ENCODE measurements at regions not wholly inside any gene's neighbourhood (a gene's known extent, or its start where the extent isn't known, plus 50 kb on each side); places are given as distances from the start of the nearest gene placed in this dataset.

DNA sequence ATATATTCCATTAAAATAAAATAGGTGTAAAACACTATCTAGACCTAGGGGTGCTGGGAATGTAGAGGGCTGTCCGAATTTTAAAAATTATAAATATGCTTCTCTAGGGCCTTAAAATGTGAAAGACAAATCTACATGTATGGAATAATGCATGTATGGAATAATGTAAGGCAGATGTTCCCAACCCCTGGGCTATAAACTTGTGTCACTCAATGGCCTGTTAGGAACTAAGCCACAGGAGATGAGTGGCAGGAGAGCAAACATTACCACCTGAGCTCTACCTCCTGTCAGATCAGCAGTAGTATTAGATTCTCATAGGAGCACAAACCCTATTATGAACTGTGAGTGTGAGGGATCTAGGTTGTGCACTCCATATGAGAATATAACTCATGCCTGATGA is 482.6 kb upstream of the TGFBR2 start:
- DNase-seq (no peak), ATAC-seq (no peak)
- no peaks in the 10 kb centered on the region for H3K27me3 ChIP-seq
- intact Hi-C loops (cut with DNase I) = loop anchor here in 1 of 10 donors (5.0 kb wide), 1 partner anchor 69 kb away; no protein-coding TSS in a partner anchor
- peaks cover 0 to 10% (median 0%) of the 10 kb centered on the region in 9 donors for H3K4me1 ChIP-seq
- no peak overlapping the region for H3K27ac ChIP-seq
- 92 to 100% methylated on average over 1 of the region's 1 CpG for WGBS, 2 donors
- H3K9me3 ChIP-seq = peaks cover 0 to 15% (median 0%) of the 10 kb centered on the region in 11 donors
- H3K36me3 ChIP-seq = no peaks in the 10 kb centered on the region
- no peak overlapping the region for H3K4me3 ChIP-seq
- TF ChIP-seq, protein P1, sequence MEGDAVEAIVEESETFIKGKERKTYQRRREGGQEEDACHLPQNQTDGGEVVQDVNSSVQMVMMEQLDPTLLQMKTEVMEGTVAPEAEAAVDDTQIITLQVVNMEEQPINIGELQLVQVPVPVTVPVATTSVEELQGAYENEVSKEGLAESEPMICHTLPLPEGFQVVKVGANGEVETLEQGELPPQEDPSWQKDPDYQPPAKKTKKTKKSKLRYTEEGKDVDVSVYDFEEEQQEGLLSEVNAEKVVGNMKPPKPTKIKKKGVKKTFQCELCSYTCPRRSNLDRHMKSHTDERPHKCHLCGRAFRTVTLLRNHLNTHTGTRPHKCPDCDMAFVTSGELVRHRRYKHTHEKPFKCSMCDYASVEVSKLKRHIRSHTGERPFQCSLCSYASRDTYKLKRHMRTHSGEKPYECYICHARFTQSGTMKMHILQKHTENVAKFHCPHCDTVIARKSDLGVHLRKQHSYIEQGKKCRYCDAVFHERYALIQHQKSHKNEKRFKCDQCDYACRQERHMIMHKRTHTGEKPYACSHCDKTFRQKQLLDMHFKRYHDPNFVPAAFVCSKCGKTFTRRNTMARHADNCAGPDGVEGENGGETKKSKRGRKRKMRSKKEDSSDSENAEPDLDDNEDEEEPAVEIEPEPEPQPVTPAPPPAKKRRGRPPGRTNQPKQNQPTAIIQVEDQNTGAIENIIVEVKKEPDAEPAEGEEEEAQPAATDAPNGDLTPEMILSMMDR (IDR thresholded peaks at IDR 0.05) = no peak

GRCh38 chr3:30124435-30125370 is 481.7 kb upstream of the TGFBR2 start:
- ATAC-seq = peak in 5 of 8 donors; percentile 67 to 79 (median 78)
- Histone ChIP-seq H3K9me3 (peaks cover 0 to 15% (median 0%) of the 10 kb centered on the region in 11 donors), H3K27me3 (no peaks in the 10 kb centered on the region), H3K36me3 (no peaks in the 10 kb centered on the region), H3K4me1 (peaks cover 0 to 10% (median 0%) of the 10 kb centered on the region in 9 donors), H3K27ac (no peak overlapping the region), H3K4me3 (no peak overlapping the region)
- DNase-seq = peak in 1 of 2 donors; percentile 51
- TF ChIP-seq, protein P1 (IDR thresholded peaks at IDR 0.05) = no peak
- WGBS, 2 donors = 61 to 71% methylated on average over 2 of the region's 2 CpGs
- intact Hi-C loops (cut with DNase I) = loop anchor here in 2 of 10 donors (5.0 kb wide), 2 partner anchors 68 to 73 kb away; no protein-coding TSS in a partner anchor

- TF ChIP-seq, protein P1 (IDR thresholded peaks at IDR 0.05) = no peak
- DNase-seq (no peak), ATAC-seq (peak in 2 of 8 donors; percentile 61 to 86)
- Histone ChIP-seq H3K4me1 (peaks cover 0 to 4% (median 0%) of the 10 kb centered on the region in 9 donors), H3K36me3 (no peaks in the 10 kb centered on the region), H3K4me3 (no peak overlapping the region), H3K9me3 (peaks cover 0 to 15% (median 0%) of the 10 kb centered on the region in 11 donors), H3K27me3 (no peaks in the 10 kb centered on the region), H3K27ac (no peak overlapping the region)
- 47 to 55% methylated on average over 2 of the region's 2 CpGs for WGBS, 2 donors
- intact Hi-C loops (cut with DNase I) = loop anchor here in 2 of 10 donors (5.0 to 10.0 kb wide), 2 partner anchors 65 to 68 kb away; no protein-coding TSS in a partner anchor
Measured at GRCh38 chr3:30129765-30130164, 476.6 kb upstream of the TGFBR2 start.

DNA sequence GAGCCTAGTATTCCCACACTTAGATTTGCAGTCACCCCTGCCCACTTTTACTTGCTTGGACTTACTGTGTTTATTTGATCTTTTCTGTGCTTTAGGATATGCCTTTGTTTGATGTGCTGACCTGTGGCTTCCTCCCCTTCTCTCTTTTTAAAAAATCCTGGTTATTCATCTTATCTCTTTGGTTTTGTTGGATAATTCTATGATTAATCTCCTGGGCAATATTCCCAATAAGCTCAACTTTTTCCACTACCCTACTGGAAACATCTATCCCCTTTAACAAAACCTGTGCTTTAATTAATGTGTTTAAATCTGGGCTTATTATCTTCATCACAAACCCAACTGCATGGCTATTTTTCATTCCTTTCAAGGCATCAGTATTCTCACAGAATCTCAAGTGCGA is 476.0 kb upstream of the TGFBR2 start:
- no peaks in the 10 kb centered on the region for H3K27me3 ChIP-seq
- intact Hi-C loops (cut with DNase I) = loop anchor here in 1 of 10 donors (10.0 kb wide), 1 partner anchor 64 kb away; no protein-coding TSS in a partner anchor
- no peak overlapping the region for H3K4me3 ChIP-seq
- DNase-seq = no peak
- no peak for ATAC-seq
- peaks cover 0 to 15% (median 0%) of the 10 kb centered on the region in 11 donors for H3K9me3 ChIP-seq
- no peak overlapping the region for H3K27ac ChIP-seq
- H3K36me3 ChIP-seq = no peaks in the 10 kb centered on the region
- WGBS, 2 donors = 95 to 97% methylated on average over 1 of the region's 1 CpG
- TF ChIP-seq, protein P1 (IDR thresholded peaks at IDR 0.05) = no peak
- no peaks in the 10 kb centered on the region for H3K4me1 ChIP-seq

Measured in heart right ventricle (tissue), 16 donors.